Vagina (tissue), 2 donors: ENCODE measurements at regions not wholly inside any gene's neighbourhood (a gene's known extent, or its start where the extent isn't known, plus 50 kb on each side); places are given as distances from the start of the nearest gene placed in this dataset. TPM values are rescaled to one million over a fixed set of nuclear protein-coding genes. Genes with fewer than 3 reads are reported as not detected.

Experiments used
- DNase-seq, 2 donors: peaks; one replicate each; pipeline ENCODE4 v3.0.0-alpha.2; 2017; ENCODE audit errors: extremely low spot score in 2 of 2
- H3K27ac ChIP-seq: fragments of 200-600 bp; sonication (generic); one replicate; pipeline ENCODE4 v1.5.1; 2019
- H3K27me3 ChIP-seq: fragments of 200-600 bp; sonication (generic); one replicate; pipeline ENCODE4 v1.5.1; 2019
- H3K36me3 ChIP-seq, 2 donors: fragments of 200-600 bp; sonication (generic); one replicate each; pipeline ENCODE4 v1.5.1; 2017 to 2019
- H3K4me1 ChIP-seq: fragments of 200-600 bp; sonication (generic); one replicate; pipeline ENCODE4 v1.5.1; 2019
- H3K4me3 ChIP-seq, 2 donors: fragments of 200-600 bp; sonication (generic); 1 replicate in 1 of 2; 2 replicates in 1 of 2; pipeline ENCODE4 v1.5.1; 2016 to 2019
- H3K9me3 ChIP-seq: fragments of 200-600 bp; sonication (generic); one replicate; pipeline ENCODE4 v1.5.1; 2019
- CTCF ChIP-seq, 3 experiments: fragments of 450-650 bp in 2 of 3; fragments of 200-600 bp in 1 of 3; sonication (generic) in 1 of 3; IDR thresholded peaks; one replicate each; pipeline ENCODE4 v1.5.1; 2017 to 2019; ENCODE audit warnings: antibody characterized with exemption in 3 of 3, mild to moderate bottlenecking in 2 of 3, moderate library complexity in 2 of 3
- POLR2A ChIP-seq, 2 donors: fragments of 450-650 bp; IDR thresholded peaks; one replicate each; pipeline ENCODE4 v1.6.1; 2017; ENCODE audit warnings: antibody characterized with exemption in 2 of 2, mild to moderate bottlenecking in 2 of 2, moderate library complexity in 2 of 2
- POLR2AphosphoS5 ChIP-seq, 2 donors: sonication (generic); formaldehyde crosslinking; IDR thresholded peaks; one replicate each; pipeline ENCODE4 v1.9.0; 2017; ENCODE audit warnings: antibody characterized with exemption in 2 of 2, mild to moderate bottlenecking in 2 of 2, low read depth in 1 of 2; ENCODE audit not compliant: insufficient read depth in 1 of 2
- intact Hi-C: fragments of 100-400 bp; cut with DNase I; formaldehyde crosslinking; loops from one replicate; pipeline ENCODE4 v1.15.1; 2023
- small RNA-seq: library from RNA; depleted of rRNA; stranded (forward); fragments of <200 nt; gene quantifications from one replicate; pipeline ENCODE3, GENCODE V24; 2016

- TF ChIP-seq CTCF (IDR thresholded peaks at IDR 0.05) (peak in 1 of 3 experiments; percentile 26), POLR2AphosphoS5 (IDR thresholded peaks at IDR 0.05; ENCODE audit: insufficient read depth in 1 of 2, low read depth in 1 of 2) (no peak)
- Histone ChIP-seq H3K9me3 (no peaks in the 10 kb centered on the region), H3K36me3 (no peaks in the 10 kb centered on the region), H3K27me3 (no peaks in the 10 kb centered on the region), H3K4me3 (no peak overlapping the region), H3K27ac (no peak overlapping the region), H3K4me1 (no peaks in the 10 kb centered on the region)
- intact Hi-C loops = no loop called here
- DNase-seq = no peak
Observed at GRCh38 chr6:53410508-53411258, 61.9 kb upstream of the ELOVL5 start.

GRCh38 chr6:53408826-53409225, 60.1 kb upstream of the ELOVL5 start:
- Histone ChIP-seq H3K36me3 (no peaks in the 10 kb centered on the region), H3K4me1 (no peaks in the 10 kb centered on the region), H3K9me3 (no peaks in the 10 kb centered on the region), H3K27ac (no peak overlapping the region), H3K4me3 (no peak overlapping the region), H3K27me3 (no peaks in the 10 kb centered on the region)
- no peak for DNase-seq
- intact Hi-C loops = no loop called here
- TF ChIP-seq CTCF (IDR thresholded peaks at IDR 0.05) (no peak), POLR2AphosphoS5 (IDR thresholded peaks at IDR 0.05; ENCODE audit: insufficient read depth in 1 of 2, low read depth in 1 of 2) (no peak), POLR2A (IDR thresholded peaks at IDR 0.05) (no peak)

- TF ChIP-seq CTCF (IDR thresholded peaks at IDR 0.05) = no peak
- no peak for TF ChIP-seq POLR2A (IDR thresholded peaks at IDR 0.05)
- TF ChIP-seq POLR2AphosphoS5 (IDR thresholded peaks at IDR 0.05; ENCODE audit: insufficient read depth in 1 of 2, low read depth in 1 of 2) = no peak
- no peak overlapping the region for H3K27ac ChIP-seq
- no peak for DNase-seq
- no peaks in the 10 kb centered on the region for H3K9me3 ChIP-seq
- H3K4me3 ChIP-seq = no peak overlapping the region
- intact Hi-C loops = no loop called here
- no peaks in the 10 kb centered on the region for H3K27me3 ChIP-seq
- H3K36me3 ChIP-seq = no peaks in the 10 kb centered on the region
- H3K4me1 ChIP-seq = no peaks in the 10 kb centered on the region
Observed at GRCh38 chr6:53399027-53399344, 50.2 kb upstream of the ELOVL5 start.

- intact Hi-C loops = no loop called here
- no peak for DNase-seq
- Histone ChIP-seq H3K4me1 (no peaks in the 10 kb centered on the region), H3K36me3 (no peaks in the 10 kb centered on the region), H3K27me3 (no peaks in the 10 kb centered on the region), H3K9me3 (no peaks in the 10 kb centered on the region), H3K4me3 (no peak overlapping the region), H3K27ac (no peak overlapping the region)
- TF ChIP-seq CTCF (IDR thresholded peaks at IDR 0.05) (no peak), POLR2AphosphoS5 (IDR thresholded peaks at IDR 0.05; ENCODE audit: insufficient read depth in 1 of 2, low read depth in 1 of 2) (no peak), POLR2A (IDR thresholded peaks at IDR 0.05) (no peak)
Observed at GRCh38 chr6:53398247-53399026, 49.7 kb upstream of the ELOVL5 start.

Small RNAs in the stretch of these regions (small RNA-seq; reads per million reads assigned to genes)
- gene NANOGP3 = not detected
